SK-N-MC (cell line): ENCODE measurements at regions not wholly inside any gene's neighbourhood (a gene's known extent, or its start where the extent isn't known, plus 50 kb on each side); places are given as distances from the start of the nearest gene placed in this dataset.

Experiments used
- DNase-seq: peaks from one replicate; pipeline ENCODE4 v3.0.0-alpha.2; 2011; ENCODE audit warnings: low read depth, low spot score
- H3K27ac ChIP-seq: fragments of 200-600 bp; sonication (generic); 2 replicates; pipeline ENCODE4 v1.5.1; 2016; ENCODE audit warnings: mixed run types
- H3K36me3 ChIP-seq: fragments of 200-600 bp; sonication (generic); 2 replicates; pipeline ENCODE4 v1.6.1; 2017; ENCODE audit warnings: antibody characterized with exemption, low read length, mixed read lengths; ENCODE audit not compliant: insufficient read depth
- H3K4me3 ChIP-seq: fragments of 200-600 bp; sonication (generic); 2 replicates; pipeline ENCODE4 v1.5.1; 2016
- H3K9ac ChIP-seq: fragments of 200-600 bp; sonication (generic); 2 replicates; pipeline ENCODE4 v1.8.0; 2017; ENCODE audit warnings: mixed run types, mixed read lengths; ENCODE audit not compliant: insufficient read length
- H3K9me3 ChIP-seq: fragments of 200-600 bp; sonication (generic); 2 replicates; pipeline ENCODE4 v1.6.1; 2017; ENCODE audit warnings: low read depth, mild to moderate bottlenecking, antibody characterized with exemption, low read length, moderate library complexity, mixed read lengths
- EZH2 ChIP-seq: fragments of 200-600 bp; sonication (generic); IDR thresholded peaks from one replicate; pipeline ENCODE4 v1.6.1; 2017; ENCODE audit warnings: antibody characterized with exemption
- FOXP2 ChIP-seq: optimal IDR thresholded peaks from 2 replicates; pipeline ENCODE3; 2011; ENCODE audit warnings: mild to moderate bottlenecking, moderate library complexity; ENCODE audit not compliant: insufficient read depth; ENCODE audit errors: extremely low read length, control extremely low read depth
- POLR2AphosphoS5 ChIP-seq: IDR thresholded peaks from 2 replicates; pipeline ENCODE4 v1.6.1; 2012; ENCODE audit warnings: mild to moderate bottlenecking, low read depth, low read length, borderline replicate concordance

- no peaks in the 10 kb centered on the region for H3K36me3 ChIP-seq
- no peak for DNase-seq
- H3K9ac ChIP-seq: no peak overlapping the region
- TF ChIP-seq EZH2: no peak
- TF ChIP-seq FOXP2: no peak
- no peak for TF ChIP-seq POLR2AphosphoS5
- no peaks in the 10 kb centered on the region for H3K9me3 ChIP-seq
- H3K27ac ChIP-seq: no peak overlapping the region
- H3K4me3 ChIP-seq: no peak overlapping the region
Measured at GRCh38 chr3:144662729-144663128, 691.1 kb downstream of the DIPK2A start.

DNA sequence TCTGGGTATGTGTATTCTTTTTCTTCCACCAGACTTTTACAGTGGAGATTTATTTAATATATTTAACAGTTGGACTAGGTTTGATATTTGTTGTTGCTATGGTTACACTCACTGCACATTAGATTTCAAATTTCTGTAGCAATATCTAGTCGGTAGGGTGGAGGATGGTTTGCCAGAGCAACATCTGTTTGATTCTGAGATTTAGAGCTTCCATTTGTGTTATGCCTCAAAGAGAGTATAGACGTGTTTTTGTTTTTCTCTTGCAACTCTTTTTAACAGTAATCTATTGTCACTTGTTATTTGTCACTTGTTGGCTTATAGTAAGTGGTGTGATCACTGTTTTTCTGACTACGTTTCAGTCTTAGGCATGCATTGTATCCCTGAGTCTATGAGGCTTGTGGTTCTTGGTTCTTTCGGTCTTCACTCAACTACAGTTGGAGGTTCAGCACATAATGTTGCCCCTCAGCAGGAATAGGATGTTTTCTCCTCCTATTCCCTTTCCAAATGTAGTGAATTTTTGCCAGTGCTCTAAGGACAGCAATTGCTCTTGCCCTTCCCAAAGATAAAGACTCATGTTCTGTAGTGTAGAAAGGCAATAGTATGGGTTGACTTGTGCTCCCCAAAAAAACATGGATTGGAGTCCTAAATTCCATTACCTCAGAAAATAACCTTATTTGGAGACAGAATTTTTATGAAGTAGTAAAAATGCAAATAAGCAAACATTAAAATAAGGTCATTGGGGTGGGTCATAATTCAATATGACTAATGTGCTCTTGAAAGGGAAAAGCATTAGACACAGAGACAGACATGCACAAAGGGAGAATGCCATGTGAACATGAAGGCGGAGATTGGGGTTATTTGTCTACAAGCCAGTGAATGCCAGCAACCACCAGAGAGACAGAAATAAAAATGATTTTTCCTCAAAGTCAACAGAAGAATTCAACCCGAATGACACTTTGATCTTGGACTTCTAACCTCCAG is 692.1 kb downstream of the DIPK2A start:
- Histone ChIP-seq H3K27ac (no peak overlapping the region), H3K9ac (no peak overlapping the region), H3K9me3 (no peaks in the 10 kb centered on the region), H3K4me3 (no peak overlapping the region), H3K36me3 (no peaks in the 10 kb centered on the region)
- DNase-seq: no peak
- TF ChIP-seq EZH2 (no peak), POLR2AphosphoS5 (no peak), FOXP2 (no peak)

- Histone ChIP-seq H3K27ac (no peak overlapping the region), H3K9me3 (no peaks in the 10 kb centered on the region), H3K9ac (no peak overlapping the region), H3K36me3 (no peaks in the 10 kb centered on the region), H3K4me3 (no peak overlapping the region)
- no peak for DNase-seq
- TF ChIP-seq FOXP2: no peak
- no peak for TF ChIP-seq POLR2AphosphoS5
- no peak for TF ChIP-seq EZH2
Measured at GRCh38 chr3:144665567-144666053, 694.0 kb downstream of the DIPK2A start.

DNA sequence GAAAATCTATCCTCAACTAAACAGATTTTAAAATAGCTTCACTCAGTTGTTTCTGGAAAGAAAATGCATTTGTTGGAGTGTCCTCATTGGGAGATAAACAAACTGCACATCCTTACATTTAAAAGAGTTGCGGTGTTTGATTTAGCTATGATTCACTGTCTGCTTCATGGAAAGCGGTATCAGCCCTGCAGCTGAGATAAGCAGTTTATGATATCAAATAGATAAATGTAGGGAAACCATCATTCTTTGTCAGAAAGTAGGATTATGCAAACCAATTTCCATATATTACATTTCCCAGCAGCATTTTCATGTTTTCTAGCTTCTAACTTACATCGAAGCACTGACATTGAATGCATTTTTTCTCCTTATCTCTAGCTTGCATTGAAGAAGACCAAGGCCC is 698.9 kb downstream of the DIPK2A start:
- Histone ChIP-seq H3K9ac (no peak overlapping the region), H3K36me3 (no peaks in the 10 kb centered on the region), H3K27ac (no peak overlapping the region), H3K9me3 (no peaks in the 10 kb centered on the region), H3K4me3 (no peak overlapping the region)
- no peak for DNase-seq
- TF ChIP-seq EZH2 (no peak), POLR2AphosphoS5 (no peak)

- TF ChIP-seq FOXP2 (no peak), EZH2 (no peak)
- Histone ChIP-seq H3K27ac (no peak overlapping the region), H3K4me3 (no peak overlapping the region), H3K9me3 (no peaks in the 10 kb centered on the region), H3K36me3 (no peaks in the 10 kb centered on the region), H3K9ac (no peak overlapping the region)
- DNase-seq: no peak
Measured at GRCh38 chr3:144677103-144677502, 705.5 kb downstream of the DIPK2A start.

DNA sequence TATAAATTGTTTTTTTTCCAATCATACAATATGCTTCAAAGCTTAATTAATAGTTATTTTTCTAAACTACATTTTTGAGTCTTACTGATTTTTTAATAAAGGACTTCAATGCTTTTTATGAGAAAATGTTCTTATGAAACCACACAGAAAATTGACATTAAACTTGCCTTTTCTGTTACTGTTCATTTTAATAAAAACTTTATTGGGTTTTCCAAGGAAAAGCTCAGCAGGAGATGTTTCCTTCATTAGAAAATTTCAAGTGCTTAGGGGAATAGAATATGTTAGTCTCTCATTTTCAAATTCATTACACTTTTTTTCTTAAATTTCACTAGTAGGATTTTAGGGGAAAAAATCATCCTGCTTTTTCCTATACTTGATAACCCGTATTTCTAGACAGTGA is 711.4 kb downstream of the DIPK2A start:
- Histone ChIP-seq H3K4me3 (peak overlapping the region; percentile 49), H3K9ac (no peak overlapping the region), H3K9me3 (no peaks in the 10 kb centered on the region; the same call in 1 of the 2 replicates), H3K27ac (peak overlapping the region; percentile 3; the same call in 1 of the 2 replicates), H3K36me3 (no peaks in the 10 kb centered on the region)
- DNase-seq: peak; percentile 87
- TF ChIP-seq POLR2AphosphoS5 (peak; percentile 60; the same call in 1 of the 2 replicates), EZH2 (no peak)

DNA sequence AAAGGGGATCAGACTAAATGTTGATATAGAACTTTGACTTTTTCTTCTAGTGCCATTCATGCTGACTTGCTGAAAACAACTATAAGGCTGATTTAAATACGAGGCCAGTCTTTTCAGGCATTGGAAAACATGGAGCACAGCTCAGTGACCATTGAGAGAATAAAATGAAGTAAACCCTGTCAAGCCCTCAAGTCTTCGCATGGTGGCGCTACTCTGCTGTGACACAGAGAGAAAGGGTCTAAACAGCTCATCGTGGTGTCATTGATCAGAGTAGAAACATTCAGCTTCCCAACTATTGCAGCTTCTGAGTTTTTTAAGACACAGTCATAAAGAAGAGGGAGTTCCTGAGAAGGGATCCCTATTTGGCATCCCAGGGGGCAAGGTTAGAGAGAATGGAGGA is 716.2 kb downstream of the DIPK2A start:
- no peaks in the 10 kb centered on the region; the same call in 1 of the 2 replicates for H3K9me3 ChIP-seq
- H3K9ac ChIP-seq: no peak overlapping the region
- DNase-seq: no peak
- no peak overlapping the region for H3K4me3 ChIP-seq
- H3K27ac ChIP-seq: no peak overlapping the region
- no peaks in the 10 kb centered on the region for H3K36me3 ChIP-seq
- TF ChIP-seq POLR2AphosphoS5 (no peak), FOXP2 (no peak), EZH2 (no peak)

- no peaks in the 10 kb centered on the region for H3K36me3 ChIP-seq
- no peak overlapping the region for H3K9ac ChIP-seq
- H3K27ac ChIP-seq: no peak overlapping the region
- DNase-seq: no peak
- TF ChIP-seq FOXP2 (no peak), POLR2AphosphoS5 (no peak), EZH2 (no peak)
- no peak overlapping the region for H3K4me3 ChIP-seq
- no peaks in the 10 kb centered on the region; the same call in 1 of the 2 replicates for H3K9me3 ChIP-seq
Measured at GRCh38 chr3:144692488-144692887, 720.9 kb downstream of the DIPK2A start.
